T-helper 22 cell (primary cell): ENCODE measurements at regions not wholly inside any gene's neighbourhood (a gene's known extent, or its start where the extent isn't known, plus 50 kb on each side); places are given as distances from the start of the nearest gene placed in this dataset.

Source experiments
- DNase-seq: peaks from one replicate; pipeline ENCODE4 v3.0.0-alpha.2; 2020; ENCODE audit warnings: low read depth

DNA sequence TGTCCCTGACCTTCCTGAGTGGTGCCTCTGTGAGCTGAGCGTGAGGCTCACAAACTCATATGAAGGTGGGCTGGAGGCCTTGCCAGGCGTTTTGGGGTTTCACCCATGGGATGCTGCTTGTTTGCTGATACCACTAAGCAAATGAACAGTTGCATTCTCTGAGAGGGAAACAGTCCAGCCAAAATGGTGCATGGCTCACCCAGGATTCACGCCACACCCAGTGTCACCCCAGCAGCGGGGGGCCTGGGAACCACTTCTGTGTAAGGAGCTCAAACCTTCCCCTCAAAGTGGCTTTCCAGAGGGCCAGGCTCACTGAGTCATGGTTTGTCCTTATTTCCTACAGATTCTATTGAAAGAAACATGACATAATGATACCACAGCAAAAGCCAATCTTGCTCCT, 928.1 kb downstream of the TBC1D22A start:
- DNase-seq = no peak

GRCh38 chr22:47690166-47690565, 927.7 kb downstream of the TBC1D22A start:
- no peak for DNase-seq

- DNase-seq = no peak
These were observed 925.3 kb downstream of the TBC1D22A start for GRCh38 chr22:47687776-47688175.

DNA sequence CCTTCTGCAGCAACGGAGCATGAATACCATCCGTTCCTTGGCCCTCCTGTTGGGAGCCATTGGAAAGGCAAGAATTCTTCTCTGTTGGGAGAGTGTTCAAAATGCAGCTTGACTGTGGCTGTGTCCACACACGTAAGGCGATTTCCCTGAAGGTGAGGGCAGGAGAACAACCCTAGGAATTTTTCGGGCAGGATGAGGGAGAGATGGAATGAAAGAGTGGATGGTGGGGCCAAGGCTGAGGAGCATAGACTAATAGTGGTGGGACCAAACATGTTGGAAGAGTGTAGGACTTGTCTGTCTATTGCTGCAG, 924.9 kb downstream of the TBC1D22A start:
- no peak for DNase-seq

DNA sequence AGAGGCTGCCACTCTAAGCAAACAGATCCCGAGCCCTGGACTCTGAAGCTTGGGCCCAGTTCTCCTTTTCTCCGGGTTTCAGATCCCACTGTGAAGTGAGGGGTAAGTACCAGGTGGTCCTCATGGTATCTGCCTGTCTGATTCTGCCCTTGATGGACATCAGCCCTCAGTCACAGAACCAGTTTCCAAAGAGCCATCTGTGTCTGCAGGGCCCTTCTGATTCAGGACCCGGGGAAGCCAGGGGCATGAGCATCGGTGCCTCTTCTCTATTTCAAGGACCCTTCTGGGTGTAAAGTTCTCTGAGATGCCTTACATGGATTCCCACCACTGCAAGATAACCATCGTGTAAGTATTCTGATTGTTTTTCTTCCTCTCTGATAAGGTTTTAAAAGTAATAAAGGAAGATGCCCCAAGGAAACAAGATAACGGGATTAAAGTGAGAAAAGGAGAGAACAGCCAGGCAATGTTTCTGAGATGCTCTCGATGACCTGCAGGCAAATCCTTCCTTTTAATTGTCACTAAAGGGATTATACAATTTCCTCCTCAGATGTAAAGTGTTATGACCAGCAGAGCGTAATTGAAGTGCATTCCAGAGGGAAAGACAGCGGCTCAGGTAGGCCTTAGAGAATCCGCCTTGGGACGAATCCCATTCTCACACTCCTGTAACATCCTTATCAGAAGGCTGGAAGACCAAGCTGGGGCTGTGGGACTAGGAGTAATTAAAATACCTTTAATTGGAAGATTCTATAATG, 924.3 kb downstream of the TBC1D22A start:
- DNase-seq = no peak

GRCh38 chr22:47681411-47682165, 919.1 kb downstream of the TBC1D22A start:
- no peak for DNase-seq

GRCh38 chr22:47678636-47679287, 916.3 kb downstream of the TBC1D22A start:
- no peak for DNase-seq

DNA sequence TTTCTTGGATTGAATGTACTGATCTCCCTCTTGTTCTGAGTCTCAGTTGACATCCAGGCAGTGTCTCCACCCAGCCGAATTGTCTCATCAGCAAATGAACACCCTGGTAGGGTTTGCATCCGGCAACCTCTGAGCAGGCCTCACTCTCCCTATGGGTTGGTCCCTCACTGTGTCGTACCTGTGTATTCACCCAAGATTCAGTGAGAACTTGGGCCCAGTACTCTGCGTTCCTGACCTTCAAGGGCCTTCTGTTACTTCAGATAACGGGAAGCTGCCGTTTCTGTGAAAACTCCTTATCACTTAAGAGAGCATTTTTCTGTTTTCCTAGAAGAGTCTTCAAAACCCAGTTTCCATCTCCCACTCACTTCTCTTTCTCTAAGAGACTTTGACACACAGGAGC, 915.6 kb downstream of the TBC1D22A start:
- DNase-seq = no peak

- no peak for DNase-seq
These were observed 914.2 kb downstream of the TBC1D22A start for GRCh38 chr22:47676685-47677084.

DNA sequence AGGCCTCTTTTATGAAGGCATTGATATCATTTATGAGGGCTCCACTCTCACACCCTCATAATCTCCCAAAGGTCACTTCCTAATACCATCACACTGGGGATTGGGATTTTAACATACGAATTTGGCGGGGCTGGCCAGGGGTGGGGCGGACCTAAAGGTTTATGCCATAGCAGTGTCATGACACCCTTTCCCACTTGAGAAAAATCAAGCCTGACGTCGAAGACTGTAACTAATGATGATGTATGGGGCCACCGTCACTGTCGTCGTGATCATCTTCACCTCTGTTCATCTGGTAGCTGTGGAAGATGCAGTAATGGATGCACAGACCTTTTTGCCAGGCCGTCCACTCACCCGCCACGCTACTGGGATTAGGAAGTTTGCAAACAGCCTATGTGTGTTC, 912.1 kb downstream of the TBC1D22A start:
- DNase-seq = no peak

DNA sequence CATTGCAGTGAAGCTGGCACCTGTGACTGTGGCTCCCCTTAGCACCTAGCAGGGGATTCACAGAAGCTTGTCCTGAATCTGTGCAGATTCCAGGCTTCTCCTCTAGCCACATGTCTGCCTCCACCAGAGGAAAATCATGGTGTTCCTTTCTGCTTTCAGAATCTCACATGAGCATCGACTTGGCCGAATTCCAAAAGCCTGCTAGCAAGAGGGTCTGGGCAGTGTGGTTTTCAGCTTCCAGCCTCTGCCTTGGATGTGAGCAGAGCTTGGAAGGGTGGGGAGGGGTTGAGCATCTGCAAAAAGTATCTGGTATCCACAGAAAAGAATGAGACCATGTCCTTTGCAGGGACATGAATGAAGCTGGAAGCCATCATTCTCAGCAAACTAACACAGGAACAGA, 911.1 kb downstream of the TBC1D22A start:
- DNase-seq = no peak

DNA sequence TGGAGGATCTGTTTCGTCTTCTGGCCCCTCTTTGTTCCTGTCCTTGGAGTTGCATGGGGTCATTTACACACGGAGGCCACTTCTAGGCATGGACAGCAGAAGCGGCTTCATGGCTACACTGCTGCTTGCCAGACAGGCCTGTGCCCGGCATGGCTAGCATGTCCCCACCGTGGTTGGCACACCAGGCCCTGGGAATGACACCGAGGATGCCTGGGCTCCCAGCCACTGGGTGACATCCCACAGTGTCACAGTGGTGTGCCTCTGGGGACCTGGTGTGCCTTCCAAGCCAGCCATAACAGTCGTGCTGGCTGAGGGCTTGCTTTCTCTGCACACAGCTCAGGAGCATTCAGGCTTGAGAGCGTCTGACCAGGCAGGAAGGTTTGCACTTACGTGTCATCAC, 910.1 kb downstream of the TBC1D22A start:
- DNase-seq = no peak

DNA sequence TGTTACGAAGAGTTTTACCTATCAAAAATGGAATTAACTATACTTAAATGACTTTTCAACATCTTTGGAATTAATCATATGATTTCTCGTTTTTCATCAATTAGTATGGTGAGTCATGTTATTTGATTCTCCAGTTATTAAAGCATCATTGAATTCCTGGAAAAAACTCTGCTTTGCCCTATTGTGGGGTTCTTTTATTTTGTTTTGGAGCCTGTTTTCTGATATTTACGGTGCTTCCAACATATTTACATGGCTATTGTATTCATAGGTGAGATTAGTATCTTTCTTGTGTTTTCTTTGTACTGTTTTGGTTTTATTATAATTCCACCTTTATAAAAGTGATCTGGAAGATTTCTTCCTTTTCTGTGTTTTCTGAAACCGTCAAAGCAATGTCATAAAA, 902.7 kb downstream of the TBC1D22A start:
- no peak for DNase-seq

GRCh38 chr22:47663615-47664605, 901.5 kb downstream of the TBC1D22A start:
- no peak for DNase-seq

DNA sequence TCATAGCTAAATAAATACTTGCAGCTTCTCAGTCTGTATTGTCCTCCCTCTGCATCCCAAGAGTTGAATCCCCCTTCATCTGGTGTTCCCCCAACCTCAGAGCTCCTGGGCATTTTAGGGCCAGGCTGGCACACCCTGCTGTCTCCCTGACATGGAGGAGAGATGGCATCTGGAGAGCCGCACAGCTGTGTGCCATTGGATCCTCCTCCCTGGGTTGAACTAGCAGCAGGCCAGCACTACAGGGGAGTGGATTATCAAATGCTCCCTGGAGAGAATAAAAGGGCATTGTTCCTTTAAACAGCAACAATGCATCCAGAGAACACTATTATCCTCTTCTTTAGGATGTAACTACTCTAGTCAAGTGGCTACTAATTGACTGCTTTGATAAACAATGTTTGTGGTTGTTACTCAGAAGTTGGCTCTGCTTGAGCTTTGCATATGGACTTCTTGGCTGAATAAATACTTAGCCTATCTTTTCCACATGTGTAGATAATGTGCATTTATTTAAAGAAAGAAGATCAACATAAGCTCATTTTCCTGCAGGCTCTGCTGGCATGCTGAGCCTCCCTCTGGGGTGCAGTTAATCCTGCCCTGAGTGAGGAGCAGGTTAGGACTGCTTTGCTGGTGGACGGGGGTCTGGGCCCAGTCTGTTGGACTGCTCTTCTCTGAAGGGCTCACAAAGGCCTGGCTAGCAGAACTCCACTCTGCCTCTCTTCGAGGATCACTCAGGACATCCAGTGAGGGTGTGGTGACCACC, 897.2 kb downstream of the TBC1D22A start:
- no peak for DNase-seq

GRCh38 chr22:47658182-47658581, 895.7 kb downstream of the TBC1D22A start:
- no peak for DNase-seq

DNA sequence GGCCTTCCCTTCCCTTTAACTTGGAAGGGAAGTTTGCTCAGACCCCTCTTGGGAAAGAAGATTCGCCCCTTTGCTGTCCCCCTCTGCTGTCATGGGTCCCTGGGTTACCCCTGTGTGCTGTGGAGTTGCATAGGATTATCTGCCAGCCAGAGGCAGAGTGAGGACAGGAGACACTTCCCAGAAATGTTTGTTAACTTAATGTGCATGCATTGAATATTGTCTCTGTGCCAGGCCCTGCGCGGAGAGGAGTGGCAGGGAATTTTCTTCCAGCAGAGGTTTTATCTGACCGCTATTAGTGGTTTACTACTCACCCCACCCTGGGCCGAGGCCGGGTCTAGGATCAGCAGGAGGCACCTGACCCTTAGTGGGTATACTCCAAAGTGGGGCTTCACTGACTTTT, 894.8 kb downstream of the TBC1D22A start:
- DNase-seq = no peak

DNA sequence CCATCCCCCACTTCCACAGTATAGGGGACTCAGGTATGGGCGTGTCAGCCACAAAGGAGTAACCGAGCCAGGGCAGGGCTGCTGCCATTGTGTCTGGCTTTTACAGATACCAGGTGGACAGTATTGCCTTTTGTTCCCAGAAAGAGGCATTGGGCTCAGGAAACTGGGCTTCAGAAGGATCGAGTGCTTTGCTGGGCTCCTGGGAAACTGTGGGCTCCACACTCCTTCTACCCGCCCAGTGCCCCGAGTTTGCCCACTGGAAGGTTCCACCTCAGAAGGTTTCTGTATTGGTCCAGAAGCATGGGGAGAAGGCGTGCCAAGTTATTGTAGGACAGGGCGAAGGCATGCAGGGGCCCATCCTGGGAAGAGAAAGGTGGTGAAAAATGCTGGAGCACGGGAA, 894.4 kb downstream of the TBC1D22A start:
- no peak for DNase-seq

GRCh38 chr22:47655930-47656329, 893.5 kb downstream of the TBC1D22A start:
- no peak for DNase-seq

GRCh38 chr22:47654922-47655491, 892.6 kb downstream of the TBC1D22A start:
- no peak for DNase-seq

- DNase-seq = no peak
These were observed 891.5 kb downstream of the TBC1D22A start for GRCh38 chr22:47653921-47654320.
